IPS-18a (cell line): ENCODE measurements at regions not wholly inside any gene's neighbourhood (a gene's known extent, or its start where the extent isn't known, plus 50 kb on each side); places are given as distances from the start of the nearest gene placed in this dataset.
"Not testable (repeated sequence)": the region's sequence is repeated elsewhere in the genome, so short reads cannot be mapped to it uniquely, and the experiment has no call there.

Experiments used
- H3K27ac ChIP-seq: one replicate; pipeline ENCODE4 v1.5.1; 2013; ENCODE audit warnings: low read length
- H3K27me3 ChIP-seq: one replicate; pipeline ENCODE4 v1.6.1; 2013; ENCODE audit warnings: mild to moderate bottlenecking, low read length; ENCODE audit not compliant: control insufficient read depth, insufficient read depth
- H3K36me3 ChIP-seq: one replicate; pipeline ENCODE4 v1.6.1; 2013; ENCODE audit warnings: low read depth, low read length; ENCODE audit not compliant: control insufficient read depth
- H3K4me1 ChIP-seq: one replicate; pipeline ENCODE4 v1.6.1; 2013; ENCODE audit warnings: low read depth, low read length; ENCODE audit not compliant: control insufficient read depth
- H3K4me3 ChIP-seq: one replicate; pipeline ENCODE4 v1.5.1; 2013; ENCODE audit warnings: low read length
- H3K9ac ChIP-seq: one replicate; pipeline ENCODE4 v1.6.1; 2013; ENCODE audit warnings: mild to moderate bottlenecking, low read length, moderate library complexity
- H3K9me3 ChIP-seq: one replicate; pipeline ENCODE4 v1.6.1; 2013; ENCODE audit warnings: low read depth, low read length; ENCODE audit not compliant: control insufficient read depth

- H3K36me3 ChIP-seq: no peaks in the 10 kb centered on the region
- H3K27ac ChIP-seq: no peak overlapping the region
- H3K4me1 ChIP-seq: no peaks in the 10 kb centered on the region
- H3K9me3 ChIP-seq: peaks cover 6% of the 10 kb centered on the region
- no peak overlapping the region for H3K4me3 ChIP-seq
- H3K27me3 ChIP-seq: no peaks in the 10 kb centered on the region
- H3K9ac ChIP-seq: no peak overlapping the region
Observed at GRCh38 chr21:23952269-23952668, 1655.0 kb downstream of the MRPL39 start.

GRCh38 chr21:23951251-23951650 lies 1656.0 kb downstream of the MRPL39 start:
- no peaks in the 10 kb centered on the region for H3K4me1 ChIP-seq
- no peak overlapping the region for H3K27ac ChIP-seq
- no peaks in the 10 kb centered on the region for H3K27me3 ChIP-seq
- H3K9me3 ChIP-seq: peaks cover 6% of the 10 kb centered on the region
- H3K9ac ChIP-seq: no peak overlapping the region
- H3K4me3 ChIP-seq: no peak overlapping the region
- no peaks in the 10 kb centered on the region for H3K36me3 ChIP-seq

GRCh38 chr21:23950344-23950743 lies 1656.9 kb downstream of the MRPL39 start:
- Histone ChIP-seq H3K27ac (no peak overlapping the region), H3K4me3 (no peak overlapping the region), H3K36me3 (no peaks in the 10 kb centered on the region), H3K9me3 (peaks cover 6% of the 10 kb centered on the region), H3K4me1 (no peaks in the 10 kb centered on the region), H3K9ac (no peak overlapping the region), H3K27me3 (no peaks in the 10 kb centered on the region)

- Histone ChIP-seq H3K27ac (no peak overlapping the region), H3K36me3 (no peaks in the 10 kb centered on the region), H3K9me3 (peaks cover 6% of the 10 kb centered on the region), H3K4me3 (no peak overlapping the region), H3K27me3 (no peaks in the 10 kb centered on the region), H3K9ac (no peak overlapping the region), H3K4me1 (no peaks in the 10 kb centered on the region)
Observed at GRCh38 chr21:23949493-23949892, 1657.8 kb downstream of the MRPL39 start.

GRCh38 chr21:23939369-23940065 lies 1667.8 kb downstream of the MRPL39 start:
- H3K4me3 ChIP-seq: no peak overlapping the region
- H3K36me3 ChIP-seq: no peaks in the 10 kb centered on the region
- H3K9ac ChIP-seq: no peak overlapping the region
- H3K4me1 ChIP-seq: no peaks in the 10 kb centered on the region
- no peaks in the 10 kb centered on the region for H3K27me3 ChIP-seq
- no peak overlapping the region for H3K27ac ChIP-seq
- H3K9me3 ChIP-seq: peaks cover 8% of the 10 kb centered on the region

- Histone ChIP-seq H3K4me1 (no peaks in the 10 kb centered on the region), H3K9me3 (peaks cover 4% of the 10 kb centered on the region), H3K9ac (no peak overlapping the region), H3K27ac (no peak overlapping the region), H3K27me3 (no peaks in the 10 kb centered on the region), H3K4me3 (no peak overlapping the region), H3K36me3 (no peaks in the 10 kb centered on the region)
Observed at GRCh38 chr21:23936991-23937390, 1670.3 kb downstream of the MRPL39 start.

GRCh38 chr21:23936224-23936623 lies 1671.1 kb downstream of the MRPL39 start:
- Histone ChIP-seq H3K9me3 (peaks cover 4% of the 10 kb centered on the region), H3K4me1 (no peaks in the 10 kb centered on the region), H3K27ac (no peak overlapping the region), H3K36me3 (no peaks in the 10 kb centered on the region), H3K4me3 (no peak overlapping the region), H3K9ac (no peak overlapping the region), H3K27me3 (no peaks in the 10 kb centered on the region)

GRCh38 chr21:23930565-23930964 lies 1676.7 kb downstream of the MRPL39 start:
- H3K27me3 ChIP-seq: no peaks in the 10 kb centered on the region
- H3K27ac ChIP-seq: no peak overlapping the region
- H3K4me1 ChIP-seq: no peaks in the 10 kb centered on the region
- no peak overlapping the region for H3K4me3 ChIP-seq
- no peak overlapping the region for H3K9ac ChIP-seq
- H3K9me3 ChIP-seq: peaks cover 4% of the 10 kb centered on the region
- H3K36me3 ChIP-seq: no peaks in the 10 kb centered on the region

- H3K9ac ChIP-seq, H3K4me1 ChIP-seq, H3K27me3 ChIP-seq, H3K36me3 ChIP-seq, H3K27ac ChIP-seq, H3K9me3 ChIP-seq, H3K4me3 ChIP-seq: not testable (repeated sequence)
Observed at GRCh38 chr21:23926430-23926829, 1680.9 kb downstream of the MRPL39 start.

- Histone ChIP-seq H3K27me3 (no peaks in the 10 kb centered on the region), H3K9ac (no peak overlapping the region), H3K4me1 (no peaks in the 10 kb centered on the region), H3K36me3 (no peaks in the 10 kb centered on the region), H3K27ac (no peak overlapping the region), H3K4me3 (no peak overlapping the region), H3K9me3 (peaks cover 12% of the 10 kb centered on the region)
Observed at GRCh38 chr21:23921670-23922418, 1685.4 kb downstream of the MRPL39 start.

GRCh38 chr21:23900727-23901126 lies 1706.6 kb downstream of the MRPL39 start:
- Histone ChIP-seq H3K36me3 (no peaks in the 10 kb centered on the region), H3K4me1 (no peaks in the 10 kb centered on the region), H3K9ac (no peak overlapping the region), H3K4me3 (no peak overlapping the region), H3K27me3 (no peaks in the 10 kb centered on the region), H3K9me3 (peaks cover 37% of the 10 kb centered on the region), H3K27ac (no peak overlapping the region)

GRCh38 chr21:23899561-23899960 lies 1707.7 kb downstream of the MRPL39 start:
- no peak overlapping the region for H3K27ac ChIP-seq
- H3K4me3 ChIP-seq: no peak overlapping the region
- no peaks in the 10 kb centered on the region for H3K27me3 ChIP-seq
- peaks cover 37% of the 10 kb centered on the region for H3K9me3 ChIP-seq
- no peaks in the 10 kb centered on the region for H3K4me1 ChIP-seq
- no peaks in the 10 kb centered on the region for H3K36me3 ChIP-seq
- no peak overlapping the region for H3K9ac ChIP-seq
